Cardiac fibroblast (primary cell): ENCODE measurements at regions not wholly inside any gene's neighbourhood (a gene's known extent, or its start where the extent isn't known, plus 50 kb on each side); places are given as distances from the start of the nearest gene placed in this dataset.
"Not testable (repeated sequence)": the region's sequence is repeated elsewhere in the genome, so short reads cannot be mapped to it uniquely, and the experiment has no call there.

ENCODE experiments used
- DNase-seq, 2 donors: peaks; one replicate each; pipeline versions ENCODE4 v3.0.0 to v3.0.0-alpha.2; 2010; ENCODE audit warnings: low read depth in 2 of 2
- H3K4me3 ChIP-seq, 2 donors: replicated peaks in 1 of 2; 1 replicate in 1 of 2; 2 replicates in 1 of 2; pipeline ENCODE4 v1.5.1; 2011; ENCODE audit warnings: low read depth in 2 of 2, low read length in 2 of 2, mild to moderate bottlenecking in 2 of 2, moderate library complexity in 1 of 2
- CTCF ChIP-seq: IDR thresholded peaks from one replicate; pipeline ENCODE4 v1.5.1; 2011; ENCODE audit warnings: low read depth, mild to moderate bottlenecking, low read length, inconsistent platforms

GRCh38 chr20:48126227-48126740, 341.0 kb upstream of the SULF2 start:
- no peak for TF ChIP-seq CTCF
- no peak for DNase-seq
- no peak overlapping the region for H3K4me3 ChIP-seq

GRCh38 chr20:48124960-48125359, 339.7 kb upstream of the SULF2 start:
- no peak for DNase-seq
- TF ChIP-seq CTCF: no peak
- no peak overlapping the region for H3K4me3 ChIP-seq

GRCh38 chr20:48124181-48124782, 339.0 kb upstream of the SULF2 start:
- no peak overlapping the region for H3K4me3 ChIP-seq
- DNase-seq: no peak
- TF ChIP-seq CTCF: no peak

- no peak overlapping the region for H3K4me3 ChIP-seq
- no peak for TF ChIP-seq CTCF
Measured at GRCh38 chr20:48120120-48120519, 334.8 kb upstream of the SULF2 start.

GRCh38 chr20:48119389-48119788, 334.1 kb upstream of the SULF2 start:
- DNase-seq, H3K4me3 ChIP-seq: not testable (repeated sequence)

More at GRCh38 chr20:48120120-48120519, 334.8 kb upstream of the SULF2 start:
- no peak for DNase-seq

GRCh38 chr20:48115502-48115901, 330.2 kb upstream of the SULF2 start:
- no peak for DNase-seq
- TF ChIP-seq CTCF: no peak
- H3K4me3 ChIP-seq: no peak overlapping the region

- DNase-seq: peak; percentile 9 to 96
Measured at GRCh38 chr20:48107560-48107959, 322.3 kb upstream of the SULF2 start.

More at GRCh38 chr20:48107560-48107959, 322.3 kb upstream of the SULF2 start:
- no peak overlapping the region for H3K4me3 ChIP-seq
- TF ChIP-seq CTCF: no peak
